ENCODE measurements at regions not wholly inside any gene's neighbourhood (a gene's known extent, or its start where the extent isn't known, plus 50 kb on each side); places are given as distances from the start of the nearest gene placed in this dataset.
"Not testable (repeated sequence)": the region's sequence is repeated elsewhere in the genome, so short reads cannot be mapped to it uniquely, and the experiment has no call there.

- TF ChIP-seq POLR2AphosphoS5 (IDR thresholded peaks at IDR 0.05; ENCODE audit: low read depth, low read length); CTCF (IDR thresholded peaks at IDR 0.05): not testable (repeated sequence)
These were observed 301.5 kb upstream of the CLEC14A start for GRCh38 chr14:38557391-38557790.

All from Panc1 (cell line).